NCI-H1092 (cell line): ENCODE measurements at regions not wholly inside any gene's neighbourhood (a gene's known extent, or its start where the extent isn't known, plus 50 kb on each side); places are given as distances from the start of the nearest gene placed in this dataset.

ENCODE experiments used
- DNase-seq: peaks from one replicate; lab custom pipeline; 2025; lab: John Stamatoyannopoulos, UW

- DNase-seq, result no peak
Measured at GRCh38 chr5:68379275-68380036, 163.9 kb downstream of the PIK3R1 start.

GRCh38 chr5:68380078-68380477 lies 164.5 kb downstream of the PIK3R1 start:
- DNase-seq, result no peak

GRCh38 chr5:68381060-68381459 lies 165.5 kb downstream of the PIK3R1 start:
- no peak for DNase-seq

GRCh38 chr5:68381909-68382308 lies 166.4 kb downstream of the PIK3R1 start:
- DNase-seq, result no peak

- no peak for DNase-seq
Measured at GRCh38 chr5:68382640-68383039, 167.1 kb downstream of the PIK3R1 start.

- no peak for DNase-seq
Measured at GRCh38 chr5:68383888-68384310, 168.3 kb downstream of the PIK3R1 start.

- DNase-seq, result no peak
Measured at GRCh38 chr5:68384936-68385594, 169.5 kb downstream of the PIK3R1 start.

- no peak for DNase-seq
Measured at GRCh38 chr5:68385936-68386335, 170.4 kb downstream of the PIK3R1 start.

GRCh38 chr5:68387074-68387796 lies 171.7 kb downstream of the PIK3R1 start:
- no peak for DNase-seq

GRCh38 chr5:68389618-68390017 lies 174.1 kb downstream of the PIK3R1 start:
- no peak for DNase-seq

GRCh38 chr5:68392617-68393016 lies 177.1 kb downstream of the PIK3R1 start:
- DNase-seq, result no peak

- no peak for DNase-seq
Measured at GRCh38 chr5:68395302-68395701, 179.7 kb downstream of the PIK3R1 start.

- DNase-seq, result no peak
Measured at GRCh38 chr5:68395926-68396511, 180.5 kb downstream of the PIK3R1 start.

- DNase-seq, result no peak
Measured at GRCh38 chr5:68396722-68397121, 181.2 kb downstream of the PIK3R1 start.

- no peak for DNase-seq
Measured at GRCh38 chr5:68398146-68398812, 182.7 kb downstream of the PIK3R1 start.

- DNase-seq, result no peak
Measured at GRCh38 chr5:68403301-68403700, 187.7 kb downstream of the PIK3R1 start.

GRCh38 chr5:68404246-68404645 lies 188.7 kb downstream of the PIK3R1 start:
- DNase-seq, result no peak

GRCh38 chr5:68405026-68405684 lies 189.6 kb downstream of the PIK3R1 start:
- DNase-seq, result no peak

GRCh38 chr5:68405784-68406743 lies 190.5 kb downstream of the PIK3R1 start:
- no peak for DNase-seq

GRCh38 chr5:68406767-68407241 lies 191.2 kb downstream of the PIK3R1 start:
- no peak for DNase-seq
